Stimulated activated CD8-positive, alpha-beta memory T cell treated with anti-CD3 and anti-CD28 coated beads, Interleukin-7, amount 100 ng/mL, for 1 hour (primary cell): ENCODE measurements at regions not wholly inside any gene's neighbourhood (a gene's known extent, or its start where the extent isn't known, plus 50 kb on each side); places are given as distances from the start of the nearest gene placed in this dataset.

Source experiments
- DNase-seq, 2 donors: peaks; one replicate each; pipeline ENCODE4 v3.0.0-alpha.2; 2020; ENCODE audit warnings: low read depth in 2 of 2

DNA sequence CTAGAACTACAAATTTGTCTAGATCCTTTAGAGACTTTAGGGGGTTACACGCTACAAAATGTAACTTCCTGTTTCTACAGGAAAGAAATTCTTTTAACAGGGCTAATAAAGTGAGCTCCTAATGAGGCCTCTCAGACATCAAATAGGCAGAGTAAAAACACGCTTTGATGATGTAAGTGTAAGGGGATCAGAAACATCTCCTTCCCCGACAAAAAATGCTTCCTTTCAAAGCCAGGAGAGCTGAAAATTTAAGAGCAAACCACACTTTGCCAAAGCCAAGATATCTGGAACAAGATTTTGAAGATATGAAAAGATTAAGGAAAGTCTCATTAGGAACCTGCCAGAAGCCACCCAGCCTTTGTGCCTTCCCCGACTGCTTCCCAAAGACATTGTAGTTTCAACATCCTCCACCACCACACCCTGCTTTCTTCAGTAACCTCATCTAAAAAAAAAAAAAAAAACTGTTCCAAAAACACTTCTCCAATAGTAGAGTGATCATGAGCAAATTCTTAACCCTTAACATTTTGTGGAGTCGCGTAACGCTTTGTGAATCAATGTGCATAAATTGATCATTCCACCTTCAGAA lies 505.0 kb upstream of the THBS1 start:
- DNase-seq, result no peak

DNA sequence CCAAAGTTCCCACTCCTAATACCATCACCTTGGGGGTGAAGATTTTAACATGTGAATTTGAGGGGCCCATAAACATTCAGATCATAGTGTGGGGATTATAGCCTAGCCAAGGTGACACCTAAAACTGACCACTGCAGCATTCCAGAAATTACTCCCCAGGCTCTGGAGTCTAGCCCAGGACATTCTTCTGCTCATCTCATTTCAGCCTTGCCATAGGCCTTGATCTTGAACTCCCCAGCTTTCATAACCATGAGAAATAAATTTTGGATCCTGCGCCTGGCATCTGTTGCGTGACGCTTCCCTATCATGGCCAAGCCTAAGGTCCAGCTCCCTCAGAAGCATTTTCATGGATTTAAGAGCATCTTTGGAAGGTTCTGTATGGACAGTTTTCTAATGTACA lies 502.9 kb upstream of the THBS1 start:
- no peak for DNase-seq

DNA sequence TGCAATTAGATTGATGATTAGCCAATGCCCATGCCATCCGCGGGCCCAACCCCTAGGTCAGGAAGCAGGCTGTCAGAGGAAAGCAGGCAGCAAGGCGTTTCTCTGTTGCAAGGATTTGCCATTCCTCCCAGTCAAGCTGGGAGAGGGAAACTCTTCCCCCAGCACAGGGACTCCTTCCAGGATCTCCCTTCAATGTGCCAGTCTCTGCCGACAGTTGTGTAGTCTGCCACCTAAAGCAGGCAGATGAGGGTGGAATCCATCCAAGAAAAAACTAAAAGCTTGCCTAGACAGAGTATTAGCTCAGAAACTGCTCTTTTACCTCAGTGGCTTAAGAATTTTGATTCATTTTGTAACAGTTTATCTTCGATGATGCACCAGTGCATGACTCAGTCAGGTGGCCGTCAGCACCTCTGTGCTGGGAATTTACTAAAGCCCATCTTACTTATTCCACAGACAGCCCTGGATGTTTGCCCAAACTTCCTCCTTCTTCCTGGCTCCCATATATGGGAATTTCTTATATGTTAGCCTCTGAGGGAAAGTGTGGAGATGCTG lies 501.5 kb upstream of the THBS1 start:
- DNase-seq, result no peak

DNA sequence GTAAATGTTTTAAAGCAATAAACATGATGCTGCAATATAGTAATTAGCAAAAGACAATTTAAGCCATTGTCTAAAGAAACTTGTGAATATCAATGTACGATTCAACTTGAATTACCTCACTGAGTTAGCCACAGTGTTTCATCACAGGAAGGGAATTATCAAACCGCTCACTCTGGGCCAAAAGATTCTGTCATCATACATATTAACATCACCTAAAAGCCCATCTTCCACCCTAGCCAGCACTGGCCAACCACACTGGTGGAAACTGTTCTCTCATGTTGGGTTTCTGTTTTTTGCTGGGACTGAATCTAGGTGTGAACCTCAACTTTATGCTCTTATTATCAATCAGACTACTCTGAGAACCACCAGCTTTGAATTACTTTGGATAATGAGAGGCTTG lies 497.7 kb upstream of the THBS1 start:
- no peak for DNase-seq

DNA sequence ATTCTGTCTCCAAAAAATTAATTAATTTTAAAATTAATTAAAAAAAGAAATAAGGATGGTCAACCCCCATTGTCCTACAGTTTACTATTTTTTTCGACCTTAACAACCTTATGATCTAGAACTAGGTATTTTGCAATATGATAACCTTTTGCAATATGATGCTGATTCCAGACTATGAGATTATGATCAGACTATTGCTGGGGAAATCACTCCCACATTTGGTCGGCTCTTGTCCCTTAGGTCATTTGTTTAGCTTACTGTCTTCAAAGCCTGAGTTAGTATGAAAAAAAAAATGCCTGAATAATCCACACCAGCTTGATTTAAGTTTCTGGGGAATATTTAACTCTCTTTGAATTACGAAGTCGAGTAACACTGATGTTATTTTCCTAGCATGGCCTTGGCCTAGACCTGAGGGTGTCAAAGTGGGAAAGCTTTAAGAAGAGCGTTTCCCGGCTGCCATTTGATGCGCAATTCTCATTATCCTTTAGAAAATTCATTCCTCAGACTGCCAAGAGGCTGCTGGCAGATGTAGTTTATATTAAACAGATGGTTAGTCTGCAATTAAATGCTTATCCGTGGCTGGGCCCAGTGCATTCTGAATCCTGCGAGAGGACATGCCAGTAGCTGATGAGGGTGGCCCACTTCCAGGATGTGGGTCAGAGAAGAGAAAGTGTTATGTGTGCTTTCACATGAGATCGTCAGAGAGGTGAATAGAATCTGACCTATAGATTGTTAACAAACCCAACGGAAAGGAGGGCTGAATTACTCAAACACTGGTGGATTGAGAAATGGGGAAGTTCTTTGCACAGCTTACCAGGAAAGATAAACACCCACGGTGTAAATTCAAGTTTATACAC lies 496.0 kb upstream of the THBS1 start:
- no peak for DNase-seq

DNA sequence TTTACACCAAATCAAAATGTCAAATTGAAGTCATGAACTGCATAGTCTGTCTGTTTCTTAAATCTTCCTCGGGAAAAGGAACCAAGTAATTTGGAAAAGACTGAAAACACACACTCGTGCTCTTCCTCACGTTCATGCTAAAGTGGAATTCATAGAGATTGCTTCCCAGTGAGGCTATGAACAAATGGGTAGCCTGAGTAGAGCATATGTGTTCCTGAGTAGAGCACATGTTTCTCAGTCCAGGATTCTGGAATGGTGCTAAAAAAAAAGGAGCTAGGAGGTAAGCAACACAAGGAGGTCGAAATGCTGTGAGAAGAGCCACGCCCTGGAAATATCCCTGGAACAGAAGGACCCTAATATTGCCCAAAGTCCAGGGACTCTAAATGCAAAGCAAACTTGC lies 494.2 kb upstream of the THBS1 start:
- DNase-seq, result no peak

DNA sequence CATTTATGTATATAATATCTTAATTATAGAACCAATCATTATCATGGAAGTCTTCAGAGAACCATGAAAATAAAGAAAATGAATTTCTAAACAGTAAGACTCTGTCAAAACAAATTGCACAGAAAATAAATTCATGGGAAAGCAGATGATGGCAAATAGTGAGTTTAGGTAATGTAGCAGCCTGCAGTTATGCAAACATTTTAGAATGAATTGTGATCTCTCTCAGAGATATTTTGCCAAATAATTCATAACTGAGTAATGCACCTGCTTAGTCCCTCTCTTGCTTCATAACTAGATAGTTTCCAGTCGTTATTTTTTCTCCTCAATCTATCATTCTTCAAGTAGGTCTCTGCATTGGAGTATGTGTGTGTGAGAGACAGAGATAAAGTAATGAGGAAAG lies 492.7 kb upstream of the THBS1 start:
- no peak for DNase-seq

DNA sequence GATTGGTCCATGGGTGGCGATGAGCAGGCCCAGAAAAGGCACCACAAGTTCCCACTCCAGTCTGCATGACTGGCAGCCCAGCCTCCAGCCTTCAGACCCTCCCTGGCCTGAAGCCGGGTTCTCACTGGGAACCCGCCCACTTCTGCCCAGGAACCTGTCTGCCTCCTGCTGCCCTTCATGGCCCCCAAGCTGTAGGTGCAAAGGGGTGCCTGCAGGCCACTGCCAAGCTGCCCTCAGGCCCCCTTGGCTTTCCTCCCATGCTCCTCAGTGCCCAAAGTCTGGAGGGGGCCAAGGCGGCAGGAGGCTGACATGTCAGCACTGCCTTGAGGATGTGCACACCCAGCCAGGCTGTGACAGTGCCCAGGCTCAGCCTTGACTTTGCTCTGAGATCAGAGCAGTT lies 488.5 kb upstream of the THBS1 start:
- no peak for DNase-seq

DNA sequence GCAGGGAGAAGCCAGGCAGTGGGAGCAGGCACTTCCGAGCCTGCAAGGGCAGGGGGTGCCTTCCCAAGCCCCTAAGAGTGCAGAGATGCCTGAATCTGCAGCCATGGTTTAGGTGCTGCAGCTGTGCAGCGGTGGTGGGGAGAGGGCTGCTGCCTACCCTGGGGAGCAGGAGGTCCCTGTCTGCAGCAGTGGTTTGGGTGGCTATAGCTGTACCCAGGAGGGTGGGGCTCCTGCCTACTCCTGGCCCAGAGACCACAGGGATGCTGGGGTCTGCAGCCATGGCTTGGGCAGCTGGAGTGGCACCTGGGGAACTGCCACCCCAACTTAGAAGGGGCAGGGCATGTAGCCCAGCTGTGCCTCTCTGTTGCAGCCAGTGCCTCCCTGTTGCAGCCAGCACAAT lies 488.1 kb upstream of the THBS1 start:
- no peak for DNase-seq

DNA sequence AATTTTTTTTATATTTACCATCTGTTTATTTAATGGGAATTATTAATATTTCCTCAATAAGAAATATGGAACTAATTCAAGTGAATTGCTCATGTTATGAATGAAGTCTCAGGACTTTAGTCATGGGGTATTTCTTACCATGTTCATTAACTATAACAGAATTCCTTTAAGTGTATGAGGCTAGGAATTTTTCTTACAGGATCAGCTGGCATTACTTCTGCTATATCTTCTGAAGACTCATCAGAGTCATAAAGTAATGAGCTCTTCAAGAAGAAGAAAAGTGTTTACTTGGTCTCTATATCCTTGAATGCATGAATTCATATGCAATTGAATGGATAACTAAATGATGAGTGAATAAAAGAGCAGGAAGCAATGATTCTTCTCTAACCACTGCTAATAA lies 486.8 kb upstream of the THBS1 start:
- no peak for DNase-seq

DNA sequence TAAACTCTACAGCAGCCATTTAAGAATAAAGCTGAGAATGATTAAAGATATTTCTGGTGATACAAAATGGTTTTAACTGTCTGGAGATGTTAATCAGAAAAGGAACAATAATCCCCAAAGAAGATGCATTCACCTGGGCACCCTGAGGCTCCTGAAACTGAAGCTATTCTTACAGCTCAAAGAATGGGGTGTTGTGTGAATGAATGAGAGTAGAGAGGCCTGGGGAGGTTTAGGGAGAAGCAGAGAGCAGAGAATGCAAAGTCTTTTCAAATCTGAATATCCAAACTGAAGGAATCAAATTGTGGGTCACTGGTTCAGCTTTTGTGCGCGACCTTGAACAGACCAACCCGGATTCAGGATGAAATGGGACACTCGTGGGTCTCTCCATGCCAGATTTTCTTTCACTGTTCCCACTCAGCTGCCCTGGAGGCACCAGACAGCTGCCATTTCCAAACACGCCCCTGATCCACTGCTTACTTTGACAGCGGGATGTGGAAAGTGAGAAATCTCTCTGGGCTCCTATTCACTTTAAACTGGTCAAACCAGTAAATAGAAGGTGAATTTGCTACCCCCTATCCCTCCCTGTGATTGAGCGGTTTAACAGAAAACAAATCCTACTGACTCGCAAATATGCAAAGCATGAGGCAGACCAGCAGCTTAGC lies 485.5 kb upstream of the THBS1 start:
- no peak for DNase-seq

DNA sequence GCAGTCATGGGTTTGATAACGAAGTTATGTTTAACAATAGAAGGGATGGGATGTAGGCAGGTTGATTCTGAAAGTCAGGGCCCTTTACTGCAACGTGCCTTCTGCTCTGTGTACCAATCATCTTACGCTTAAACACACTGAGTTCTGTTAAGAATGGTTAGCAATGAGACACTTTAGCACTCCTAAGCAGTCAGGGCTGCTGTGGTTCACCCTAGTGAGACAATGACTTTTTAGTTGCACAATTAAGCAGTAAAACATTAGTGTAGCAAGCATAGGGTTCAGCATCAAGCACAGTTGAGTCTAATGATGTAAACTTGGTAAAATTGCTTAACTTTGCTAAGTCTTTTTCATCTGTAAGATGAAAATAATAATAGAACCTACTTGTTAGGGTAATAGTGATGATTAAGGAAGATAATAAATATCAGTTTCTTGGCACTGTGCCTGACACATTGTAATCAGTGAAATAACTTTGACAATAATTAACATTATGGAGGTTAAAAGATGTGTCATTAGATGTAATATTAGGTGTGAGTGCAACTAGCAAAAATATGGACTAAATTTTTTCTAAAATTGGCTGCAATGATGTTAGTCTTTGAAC lies 484.2 kb upstream of the THBS1 start:
- no peak for DNase-seq

DNA sequence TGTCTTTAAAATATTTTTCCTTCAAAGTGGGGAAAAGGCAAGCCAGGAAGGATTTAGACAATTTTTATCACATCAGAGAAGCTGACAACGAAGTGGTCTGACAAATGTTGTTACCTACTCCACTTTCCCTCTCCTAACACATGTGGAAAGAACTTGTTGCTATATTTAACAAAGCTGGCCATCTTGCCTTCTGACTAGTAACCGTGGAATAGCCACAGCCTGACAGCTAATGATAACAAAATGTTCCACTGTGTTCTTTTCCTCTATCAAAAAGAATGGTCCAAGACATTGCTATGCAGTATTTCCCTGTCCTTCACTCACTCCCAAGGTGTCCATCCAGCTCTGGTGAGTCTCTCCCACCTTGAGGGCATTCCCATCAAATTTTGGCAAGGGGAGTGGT lies 481.4 kb upstream of the THBS1 start:
- no peak for DNase-seq

DNA sequence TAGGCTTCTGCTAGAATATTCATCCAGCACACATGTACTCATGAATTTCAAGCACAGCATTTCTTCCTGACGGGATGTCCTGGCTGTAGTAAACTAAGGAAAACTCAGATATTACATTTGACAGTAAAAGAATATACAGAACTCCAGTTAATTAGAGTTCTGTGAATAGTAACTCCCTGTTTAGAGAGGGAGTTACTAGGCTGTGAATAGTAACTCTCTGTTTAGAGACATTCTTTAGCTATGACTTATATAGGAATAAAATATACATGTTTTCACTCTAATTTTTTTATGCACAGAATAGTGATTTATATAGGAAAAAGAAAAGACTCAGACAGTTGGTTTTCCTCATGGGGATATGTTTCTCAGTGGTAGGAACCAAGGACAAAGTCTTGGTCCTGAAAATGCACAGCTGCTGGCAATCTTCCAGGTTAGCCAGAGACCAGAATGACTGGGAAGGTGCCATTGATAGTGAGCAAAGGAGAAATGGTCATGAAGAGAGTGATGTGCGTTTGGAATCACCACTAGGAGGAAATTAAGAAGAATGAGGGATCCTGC lies 480.7 kb upstream of the THBS1 start:
- DNase-seq, result no peak

DNA sequence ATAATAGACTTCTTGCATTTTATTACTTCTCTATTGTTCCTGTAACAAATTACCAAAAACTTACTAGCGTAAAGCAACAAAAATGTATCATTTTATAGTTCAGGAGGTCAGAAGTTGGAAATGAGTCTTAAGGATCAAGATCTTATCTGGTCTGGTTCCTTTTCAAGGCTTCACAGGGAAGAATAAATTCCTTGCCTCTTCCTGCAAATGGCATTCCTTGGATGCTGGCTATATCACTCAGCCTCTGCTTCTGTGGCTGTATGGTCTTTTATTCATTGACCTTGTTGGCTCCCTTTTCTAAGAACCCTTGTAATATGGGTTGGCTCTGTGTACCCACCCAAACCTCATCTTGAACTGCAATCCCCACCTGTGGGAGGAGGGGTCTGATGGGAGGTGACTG lies 478.4 kb upstream of the THBS1 start:
- DNase-seq, result no peak

DNA sequence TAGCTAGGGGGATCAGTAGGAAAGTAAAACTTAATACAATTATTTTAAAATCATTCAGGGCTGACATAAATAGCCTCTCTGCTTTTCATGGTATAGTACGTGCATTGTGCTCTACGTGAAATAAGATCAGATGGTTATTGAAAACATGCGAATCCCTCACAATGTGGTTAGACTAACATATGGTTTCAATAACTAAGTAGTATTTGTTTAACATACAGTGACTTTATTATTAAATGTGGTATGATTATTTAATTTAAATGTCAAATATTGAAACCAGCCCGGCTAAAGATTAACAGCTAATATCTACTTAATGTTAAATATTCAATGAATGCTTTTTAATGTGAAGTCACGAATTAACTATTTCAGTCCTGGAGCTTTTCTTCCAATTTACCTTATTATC lies 473.9 kb upstream of the THBS1 start:
- DNase-seq, result no peak

DNA sequence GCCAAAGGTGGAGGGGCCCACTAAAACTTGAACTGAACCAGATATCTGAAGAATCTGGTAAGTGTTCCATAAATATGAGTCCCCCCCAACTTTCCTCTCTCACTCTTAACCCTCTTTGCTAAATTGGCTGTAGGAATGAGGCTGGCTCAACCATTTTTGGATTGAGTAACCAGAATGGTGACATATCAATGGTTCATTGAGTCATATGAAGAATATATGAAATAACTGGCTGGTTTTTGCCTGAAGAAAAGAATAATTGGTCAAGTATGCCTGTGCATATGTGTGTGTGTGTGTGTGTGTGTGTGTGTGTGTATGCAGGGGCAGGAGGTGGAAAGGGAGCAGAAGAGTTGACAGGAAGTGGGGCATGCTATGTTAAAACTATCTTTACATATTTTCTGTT lies 472.9 kb upstream of the THBS1 start:
- DNase-seq, result no peak

DNA sequence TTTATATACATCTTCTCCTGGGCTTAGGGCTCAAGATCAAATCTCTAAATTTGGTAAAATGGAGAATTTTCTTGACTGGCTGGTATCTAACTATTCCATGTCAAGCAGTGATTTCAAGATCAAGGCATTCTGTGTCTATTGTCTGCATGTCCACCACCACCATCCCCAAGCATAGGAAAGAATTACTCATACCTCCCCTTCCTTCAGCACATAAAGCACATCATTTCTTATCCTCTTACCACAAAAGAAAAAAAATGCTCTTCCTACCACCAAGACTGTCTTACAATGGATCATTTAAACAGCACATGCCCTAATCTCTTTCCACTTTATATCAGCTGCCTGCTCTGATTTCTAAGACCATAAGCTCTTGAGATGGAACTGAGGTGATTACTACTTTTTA lies 470.5 kb upstream of the THBS1 start:
- no peak for DNase-seq

DNA sequence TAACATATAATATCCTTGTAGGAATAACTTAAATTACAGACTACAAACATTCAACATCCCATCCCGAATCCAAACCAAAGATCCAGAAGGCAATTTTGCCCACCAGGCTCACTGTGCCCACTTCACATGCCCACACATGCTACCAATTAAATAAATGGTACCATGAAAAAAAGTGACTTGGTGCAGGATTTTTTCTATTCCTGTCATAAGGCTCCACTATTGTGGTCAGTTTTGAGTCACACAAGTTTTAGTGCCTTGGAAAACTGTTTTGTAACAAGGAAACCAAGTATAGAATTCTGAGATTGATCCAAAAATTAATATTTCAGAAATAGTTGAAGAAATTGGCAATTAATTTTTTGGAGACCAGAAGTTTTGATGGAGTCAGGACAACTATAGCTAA lies 470.1 kb upstream of the THBS1 start:
- DNase-seq, result no peak

DNA sequence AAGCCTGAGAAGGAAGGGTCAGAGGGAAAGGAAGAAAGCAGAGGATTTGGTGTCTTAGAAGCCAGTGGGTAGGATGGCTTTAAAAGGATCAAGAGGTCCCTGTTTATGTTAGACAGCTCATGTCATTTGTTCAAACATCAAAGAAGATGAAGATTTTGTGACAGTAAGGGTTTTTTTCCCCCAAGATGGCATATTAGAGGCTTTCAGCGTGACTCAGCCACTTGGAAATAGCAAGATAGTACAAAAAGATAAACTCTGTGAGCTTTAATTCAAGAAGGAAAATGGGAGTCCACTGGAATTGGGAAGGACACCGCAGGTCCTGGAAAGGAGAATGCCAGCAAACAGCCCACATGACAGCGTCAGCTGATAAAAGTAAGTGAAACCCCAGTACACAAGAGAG lies 467.1 kb upstream of the THBS1 start:
- no peak for DNase-seq

DNA sequence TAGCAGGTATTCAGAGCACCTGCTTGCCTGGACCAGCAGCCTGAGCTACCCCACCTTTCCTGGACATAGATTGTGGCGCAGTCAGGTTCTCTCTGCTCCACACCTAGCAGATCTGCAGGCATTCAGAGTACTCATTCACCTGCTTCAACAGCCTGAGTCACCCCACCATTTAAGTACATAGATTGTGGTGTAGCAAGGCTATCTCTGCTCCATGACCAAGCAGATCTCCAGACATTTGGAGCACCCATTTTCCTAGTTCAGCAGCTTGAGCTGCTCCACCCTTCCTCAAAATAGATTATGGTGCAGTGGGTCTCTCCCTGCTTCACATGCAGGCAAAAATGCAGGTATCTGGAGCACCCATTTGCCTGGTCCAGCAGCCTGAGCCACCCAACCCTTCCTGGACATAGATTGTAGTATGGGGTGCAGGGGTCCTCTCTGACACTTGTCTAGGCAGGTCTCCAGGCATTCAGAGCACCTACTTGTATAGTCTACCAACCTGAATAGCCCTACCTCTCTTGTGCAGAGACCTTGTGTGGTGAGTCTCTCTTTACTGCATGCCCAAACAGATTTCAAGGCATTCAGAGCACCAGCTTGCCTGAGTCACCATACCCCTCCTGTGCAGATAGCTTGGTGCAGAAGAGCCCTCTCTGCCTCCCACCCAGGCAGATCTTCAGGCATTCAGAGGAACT lies 466.0 kb upstream of the THBS1 start:
- no peak for DNase-seq
